B cell (primary cell): ENCODE measurements at regions not wholly inside any gene's neighbourhood (a gene's known extent, or its start where the extent isn't known, plus 50 kb on each side); places are given as distances from the start of the nearest gene placed in this dataset.

Experiments
- ATAC-seq: fragments of 200-7000 bp; cut with Tn5 transposase; one replicate; pipeline ENCODE4 v1.10.0; 2021; ENCODE audit warnings: low read depth, mild to moderate bottlenecking, moderate number of reproducible peaks, moderate library complexity
- CTCF ChIA-PET: fragments of 350-600 bp; sonication (Branson Sonifier 250); formaldehyde crosslinking; loops from one replicate; lab custom pipeline; 2021; ENCODE audit warnings: antibody characterized with exemption, inconsistent platforms; lab: Charles Lee
- POLR2A ChIA-PET: fragments of 350-600 bp; sonication (Branson Sonifier 250); formaldehyde crosslinking; loops from one replicate; lab custom pipeline; 2021; ENCODE audit warnings: antibody characterized with exemption; lab: Charles Lee
- DNase-seq: peaks from one replicate; pipeline ENCODE4 v3.0.0; 2013
- H2AFZ ChIP-seq: 2 replicates; pipeline ENCODE4 v1.6.1; 2012; ENCODE audit warnings: mild to moderate bottlenecking, low read depth, low read length; ENCODE audit not compliant: insufficient read depth, poor library complexity, severe bottlenecking
- H3K27ac ChIP-seq, 2 donors: 1 replicate in 1 of 2; 2 replicates in 1 of 2; pipeline ENCODE4 v1.5.1; 2012 to 2013; ENCODE audit warnings: low read length in 2 of 2, mild to moderate bottlenecking in 2 of 2, moderate library complexity in 1 of 2
- H3K27me3 ChIP-seq, 4 experiments: fragments of 200-600 bp in 1 of 4; sonication (generic) in 1 of 4; replicated peaks in 1 of 4; 1 replicate in 2 of 4; 2 replicates in 2 of 4; pipeline versions ENCODE4 v1.6.1 to v1.7.0; 2013 to 2016; ENCODE audit warnings: low read length in 3 of 4, mild to moderate bottlenecking in 2 of 4, mixed read lengths in 1 of 4, moderate library complexity in 1 of 4; ENCODE audit not compliant: insufficient read depth in 4 of 4, control insufficient read depth in 3 of 4; ENCODE audit errors: control extremely low read depth in 1 of 4
- H3K36me3 ChIP-seq, 2 experiments: replicated peaks in 1 of 2; 1 replicate in 1 of 2; 2 replicates in 1 of 2; pipeline versions ENCODE4 v1.6.1 to v1.7.1; 2013; ENCODE audit warnings: low read length in 1 of 2; ENCODE audit not compliant: insufficient read depth in 2 of 2, control insufficient read depth in 1 of 2; ENCODE audit errors: control extremely low read depth in 1 of 2, extremely low read depth in 1 of 2
- H3K4me1 ChIP-seq, 2 donors: fragments of 200-600 bp in 1 of 2; sonication (generic) in 1 of 2; 1 replicate in 1 of 2; 2 replicates in 1 of 2; pipeline versions ENCODE4 v1.5.1 to v1.6.1; 2013 to 2017; ENCODE audit warnings: low read length in 2 of 2; ENCODE audit not compliant: control insufficient read depth in 2 of 2, insufficient read depth in 2 of 2
- H3K4me2 ChIP-seq: replicated peaks from 2 replicates; pipeline ENCODE3; 2012; ENCODE audit warnings: mild to moderate bottlenecking, low read depth, low read length; ENCODE audit not compliant: poor library complexity, severe bottlenecking
- H3K4me3 ChIP-seq, 5 experiments: fragments of 200-600 bp in 1 of 5; sonication (generic) in 1 of 5; 1 replicate in 3 of 5; 2 replicates in 2 of 5; pipeline versions ENCODE4 v1.5.1 to v1.7.0; 2011 to 2016; ENCODE audit warnings: low read length in 4 of 5, mild to moderate bottlenecking in 4 of 5, low read depth in 2 of 5, control low read depth in 1 of 5, moderate library complexity in 1 of 5; ENCODE audit not compliant: insufficient read depth in 1 of 5; ENCODE audit errors: control extremely low read depth in 1 of 5, extremely low read depth in 1 of 5
- H3K79me2 ChIP-seq: fragments of 200-600 bp; sonication (generic); one replicate; pipeline ENCODE4 v1.6.0; 2016; ENCODE audit warnings: low read length; ENCODE audit not compliant: control insufficient read depth, insufficient read depth
- H3K9ac ChIP-seq: fragments of 200-600 bp; sonication (generic); 2 replicates; pipeline ENCODE4 v1.6.1; 2017; ENCODE audit warnings: mild to moderate bottlenecking, low read length, moderate library complexity
- H3K9me3 ChIP-seq, 3 donors: one replicate each; pipeline versions ENCODE4 v1.6.1 to v1.7.1; 2013; ENCODE audit warnings: low read length in 2 of 3; ENCODE audit not compliant: control insufficient read depth in 2 of 3, insufficient read depth in 1 of 3; ENCODE audit errors: control extremely low read depth in 1 of 3
- H4K20me1 ChIP-seq: 2 replicates; pipeline ENCODE4 v1.6.0; 2012; ENCODE audit warnings: mild to moderate bottlenecking, low read length; ENCODE audit not compliant: insufficient read depth, control insufficient read depth, poor library complexity, severe bottlenecking
- H3K27ac Mint-ChIP-seq: one replicate; pipeline ENCODE4 v1.8.0; 2021; ENCODE audit warnings: mixed read lengths
- H3K27me3 Mint-ChIP-seq: one replicate; pipeline ENCODE4 v1.8.0; 2021; ENCODE audit warnings: mixed read lengths
- H3K4me1 Mint-ChIP-seq: one replicate; pipeline ENCODE4 v1.8.0; 2021; ENCODE audit warnings: mixed read lengths
- H3K4me3 Mint-ChIP-seq: one replicate; pipeline ENCODE4 v1.8.0; 2021; ENCODE audit warnings: mixed read lengths
- H3K9me3 Mint-ChIP-seq: one replicate; pipeline ENCODE4 v1.8.0; 2022; ENCODE audit warnings: mixed read lengths; ENCODE audit not compliant: insufficient read depth
- EZH2 ChIP-seq: IDR thresholded peaks from 2 replicates; pipeline ENCODE4 v1.6.1; 2012; ENCODE audit warnings: borderline replicate concordance, low read depth, mild to moderate bottlenecking, moderate library complexity, low read length; ENCODE audit not compliant: insufficient read depth, poor library complexity, severe bottlenecking
- WGBS: methylation state at CpG from one replicate; pipeline ENCODE4 v1.1.5; 2013; ENCODE audit warnings: missing lambda C conversion rate; ENCODE audit not compliant: insufficient coverage; 5-methylcytosine and 5-hydroxymethylcytosine counted together
- intact Hi-C: fragments of 100-400 bp; cut with micrococcal nuclease; formaldehyde crosslinking; loops from one replicate; pipeline ENCODE4 v1.10.0; 2022
- TF ChIP-seq, protein P1 (sequence below): fragments of 200-600 bp; IDR thresholded peaks from one replicate; pipeline ENCODE4 v1.8.0; 2022; ENCODE audit warnings: antibody characterized with exemption, mild to moderate bottlenecking

DNA sequence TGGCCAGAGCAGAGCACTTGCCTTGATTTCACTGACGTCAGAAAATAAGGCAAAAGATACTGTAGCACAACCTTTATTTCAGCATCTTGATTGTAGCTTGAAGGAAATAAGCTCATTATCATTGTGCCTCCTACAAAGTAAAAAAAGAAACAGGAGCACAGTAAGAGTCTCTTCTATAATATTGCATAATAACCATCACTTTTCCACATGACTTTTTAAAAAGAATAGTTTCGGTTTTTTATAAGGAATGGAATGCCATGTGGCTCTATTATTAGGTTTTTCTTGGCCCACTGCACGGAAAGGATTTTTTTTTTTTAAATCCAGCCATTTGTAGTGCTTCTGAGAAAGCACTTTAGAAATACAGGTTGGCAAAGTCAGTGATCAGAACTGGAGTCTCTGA, 655.3 kb downstream of the LRRC70 start:
- Histone ChIP-seq H3K79me2 (no peaks in the 10 kb centered on the region), H3K4me3 (no peak overlapping the region), H2AFZ (no peak overlapping the region), H3K27ac (no peak overlapping the region), H3K4me2 (no peak overlapping the region), H3K9ac (no peak overlapping the region), H4K20me1 (no peaks in the 10 kb centered on the region), H3K4me1 (no peaks in the 10 kb centered on the region), H3K36me3 (no peaks in the 10 kb centered on the region), H3K27me3 (no peaks in the 10 kb centered on the region), H3K9me3 (no peaks in the 10 kb centered on the region)
- H3K27me3 Mint-ChIP-seq: no peaks in the 10 kb centered on the region
- POLR2A ChIA-PET: no interaction called here
- no peak overlapping the region for H3K27ac Mint-ChIP-seq
- no peaks in the 10 kb centered on the region for H3K4me1 Mint-ChIP-seq
- CTCF ChIA-PET: no interaction called here
- WGBS: 80% methylated on average over 1 of the region's 3 CpGs
- DNase-seq: no peak
- no peaks in the 10 kb centered on the region for H3K9me3 Mint-ChIP-seq
- TF ChIP-seq EZH2: no peak
- TF ChIP-seq, protein P1, sequence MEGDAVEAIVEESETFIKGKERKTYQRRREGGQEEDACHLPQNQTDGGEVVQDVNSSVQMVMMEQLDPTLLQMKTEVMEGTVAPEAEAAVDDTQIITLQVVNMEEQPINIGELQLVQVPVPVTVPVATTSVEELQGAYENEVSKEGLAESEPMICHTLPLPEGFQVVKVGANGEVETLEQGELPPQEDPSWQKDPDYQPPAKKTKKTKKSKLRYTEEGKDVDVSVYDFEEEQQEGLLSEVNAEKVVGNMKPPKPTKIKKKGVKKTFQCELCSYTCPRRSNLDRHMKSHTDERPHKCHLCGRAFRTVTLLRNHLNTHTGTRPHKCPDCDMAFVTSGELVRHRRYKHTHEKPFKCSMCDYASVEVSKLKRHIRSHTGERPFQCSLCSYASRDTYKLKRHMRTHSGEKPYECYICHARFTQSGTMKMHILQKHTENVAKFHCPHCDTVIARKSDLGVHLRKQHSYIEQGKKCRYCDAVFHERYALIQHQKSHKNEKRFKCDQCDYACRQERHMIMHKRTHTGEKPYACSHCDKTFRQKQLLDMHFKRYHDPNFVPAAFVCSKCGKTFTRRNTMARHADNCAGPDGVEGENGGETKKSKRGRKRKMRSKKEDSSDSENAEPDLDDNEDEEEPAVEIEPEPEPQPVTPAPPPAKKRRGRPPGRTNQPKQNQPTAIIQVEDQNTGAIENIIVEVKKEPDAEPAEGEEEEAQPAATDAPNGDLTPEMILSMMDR: no peak
- intact Hi-C loops: no loop called here
- no peak for ATAC-seq
- no peak overlapping the region for H3K4me3 Mint-ChIP-seq

DNA sequence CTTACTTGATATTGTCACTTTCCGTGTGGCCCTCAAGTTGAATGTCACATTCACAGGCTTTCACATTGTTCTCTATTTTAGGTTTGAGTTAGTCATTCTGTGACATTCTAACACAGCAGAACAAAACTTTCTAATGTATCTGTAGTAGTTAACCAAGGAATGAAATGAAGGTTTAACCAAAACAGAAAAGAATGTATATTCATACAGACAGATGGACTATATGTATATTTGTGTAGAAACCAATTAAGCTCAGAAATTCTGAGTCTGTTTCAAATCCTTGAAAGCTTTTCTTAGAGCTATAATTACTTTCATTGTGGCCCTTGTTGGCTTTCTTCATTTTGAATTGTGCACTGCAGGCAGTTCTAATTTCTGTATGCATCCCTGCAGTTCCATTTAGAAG, 654.7 kb downstream of the LRRC70 start:
- H3K4me2 ChIP-seq: no peak overlapping the region
- intact Hi-C loops: no loop called here
- H3K9me3 Mint-ChIP-seq: no peaks in the 10 kb centered on the region
- no peak for TF ChIP-seq EZH2
- TF ChIP-seq, protein P1: no peak
- no peak for ATAC-seq
- CTCF ChIA-PET: no interaction called here
- H3K27me3 ChIP-seq: no peaks in the 10 kb centered on the region
- H3K36me3 ChIP-seq: no peaks in the 10 kb centered on the region
- no peaks in the 10 kb centered on the region for H3K4me1 Mint-ChIP-seq
- H3K27ac Mint-ChIP-seq: no peak overlapping the region
- H3K9me3 ChIP-seq: no peaks in the 10 kb centered on the region
- H3K79me2 ChIP-seq: no peaks in the 10 kb centered on the region
- DNase-seq: no peak
- POLR2A ChIA-PET: no interaction called here
- no CpG with 5 or more reads among the region's 1 CpG for WGBS
- H3K4me1 ChIP-seq: no peaks in the 10 kb centered on the region
- H3K27me3 Mint-ChIP-seq: no peaks in the 10 kb centered on the region
- no peak overlapping the region for H3K9ac ChIP-seq
- no peak overlapping the region for H3K4me3 ChIP-seq
- no peak overlapping the region for H2AFZ ChIP-seq
- no peak overlapping the region for H3K4me3 Mint-ChIP-seq
- no peak overlapping the region for H3K27ac ChIP-seq
- no peaks in the 10 kb centered on the region for H4K20me1 ChIP-seq
